ENCODE measurements at regions not wholly inside any gene's neighbourhood (a gene's known extent, or its start where the extent isn't known, plus 50 kb on each side); places are given as distances from the start of the nearest gene placed in this dataset.
"Not testable (repeated sequence)": the region's sequence is repeated elsewhere in the genome, so short reads cannot be mapped to it uniquely, and the experiment has no call there.

GRCh38 chr7:83833721-83834120 lies 184.8 kb upstream of the SEMA3E start:
- H3F3A ChIP-seq (replicated peaks; ENCODE audit: low read depth); H4K20me1 ChIP-seq (replicated peaks; ENCODE audit: insufficient read depth); H3K36me3 Mint-ChIP-seq (ENCODE audit: low read depth); H3K79me2 ChIP-seq (replicated peaks; ENCODE audit: insufficient read depth); H3K36me3 ChIP-seq (ENCODE audit: insufficient read depth); H3K9me3 Mint-ChIP-seq; H3K4me3 ChIP-seq; H3K27me3 Mint-ChIP-seq (ENCODE audit: insufficient read depth, low read depth, poor library complexity); H3K27me3 ChIP-seq (ENCODE audit: insufficient read depth); H3K9me2 ChIP-seq (ENCODE audit: insufficient read depth): not testable (repeated sequence)
- TF ChIP-seq ZNF462 (CRISPR knock-in tag; IDR thresholded peaks at IDR 0.05) (peak; percentile 59), CREB1 (CRISPR knock-in tag; IDR thresholded peaks at IDR 0.05; ENCODE audit: low read depth) (peak; percentile 51)
- Histone ChIP-seq H3K4me2 (peak overlapping the region; percentile 41), H2AFZ (peak overlapping the region; percentile 44; the same call in 1 of the 2 replicates), H3K27ac (ENCODE audit: low read depth) (peak overlapping the region; percentile 90), H3K4me1 (ENCODE audit: insufficient read depth) (peaks cover 44% of the 10 kb centered on the region)
- Mint-ChIP-seq H3K4me1 (peaks cover 34% of the 10 kb centered on the region), H3K4me3 (peak overlapping the region; percentile 28; the same call in 2 of the 3 replicates), H3K27ac (peak overlapping the region; percentile 93)
- ATAC-seq (peak; percentile 52), DNase-seq (ENCODE audit: low spot score) (peak; percentile 58)

- H3K36me3 Mint-ChIP-seq (ENCODE audit: low read depth), result no peaks in the 10 kb centered on the region
- no peaks in the 10 kb centered on the region for H3F3A ChIP-seq (replicated peaks; ENCODE audit: low read depth)
- peak overlapping the region; percentile 42; the same call in 1 of the 2 replicates for H3K4me2 ChIP-seq
- ATAC-seq (no peak), DNase-seq (ENCODE audit: low spot score) (no peak)
- H3K4me3 ChIP-seq, result no peak overlapping the region
- H3K79me2 ChIP-seq (replicated peaks; ENCODE audit: insufficient read depth), result no peaks in the 10 kb centered on the region
- peaks cover 34% of the 10 kb centered on the region for H3K4me1 Mint-ChIP-seq
- no peaks in the 10 kb centered on the region for H3K27me3 ChIP-seq (ENCODE audit: insufficient read depth)
- H3K27me3 Mint-ChIP-seq (ENCODE audit: insufficient read depth, low read depth, poor library complexity), result peaks cover 1% of the 10 kb centered on the region
- no peaks in the 10 kb centered on the region for H3K36me3 ChIP-seq (ENCODE audit: insufficient read depth)
- peaks cover 44% of the 10 kb centered on the region for H3K4me1 ChIP-seq (ENCODE audit: insufficient read depth)
- no peak overlapping the region for H3K27ac ChIP-seq (ENCODE audit: low read depth)
- no peak overlapping the region for H2AFZ ChIP-seq
- no peak overlapping the region for H3K27ac Mint-ChIP-seq
- H3K4me3 Mint-ChIP-seq, result no peak overlapping the region
- 0 out of 2 replicates have a peak, but pooled peaks cover 6% of the 10 kb centered on the region for H3K9me2 ChIP-seq (ENCODE audit: insufficient read depth)
- H3K9me3 Mint-ChIP-seq, result no peaks in the 10 kb centered on the region
- no peaks in the 10 kb centered on the region for H4K20me1 ChIP-seq (replicated peaks; ENCODE audit: insufficient read depth)
- TF ChIP-seq REST (IDR thresholded peaks at IDR 0.05; ENCODE audit: unreplicated experiment), result no peak
- no peak for TF ChIP-seq CTCF (conservative IDR thresholded peaks at IDR 0.05; ENCODE audit: low read depth in 2 of 2)
- no peak for TF ChIP-seq JUNB (IDR thresholded peaks at IDR 0.05; ENCODE audit: unreplicated experiment)
- TF ChIP-seq EZH2phosphoT487 (IDR thresholded peaks at IDR 0.05; ENCODE audit: unreplicated experiment), result no peak
- TF ChIP-seq STAT1 (IDR thresholded peaks at IDR 0.05; ENCODE audit: unreplicated experiment), result no peak
These were observed 183.1 kb upstream of the SEMA3E start for GRCh38 chr7:83832009-83832408.

All from GM23338 (cell line).